Esophagus (tissue), 2 donors: ENCODE measurements at regions not wholly inside any gene's neighbourhood (a gene's known extent, or its start where the extent isn't known, plus 50 kb on each side); places are given as distances from the start of the nearest gene placed in this dataset.

ENCODE experiments used
- H3K27ac ChIP-seq, 2 donors: one replicate each; pipeline ENCODE4 v1.5.1; 2013; ENCODE audit warnings: low read depth in 2 of 2, mild to moderate bottlenecking in 2 of 2, inconsistent platforms in 1 of 2, low read length in 1 of 2, moderate library complexity in 1 of 2
- H3K27me3 ChIP-seq, 2 donors: one replicate each; pipeline ENCODE4 v1.6.1; 2013; ENCODE audit warnings: low read length in 2 of 2, control low read depth in 1 of 2, mild to moderate bottlenecking in 1 of 2; ENCODE audit not compliant: insufficient read depth in 2 of 2, control insufficient read depth in 1 of 2
- H3K36me3 ChIP-seq, 2 donors: one replicate each; pipeline ENCODE4 v1.6.1; 2013; ENCODE audit warnings: low read length in 1 of 2; ENCODE audit not compliant: control insufficient read depth in 2 of 2, insufficient read depth in 2 of 2
- H3K4me1 ChIP-seq, 2 donors: one replicate each; pipeline ENCODE4 v1.6.1; 2013; ENCODE audit warnings: low read length in 1 of 2; ENCODE audit not compliant: control insufficient read depth in 2 of 2, insufficient read depth in 2 of 2
- H3K4me3 ChIP-seq, 2 donors: one replicate each; pipeline ENCODE4 v1.5.1; 2013; ENCODE audit warnings: low read length in 2 of 2, mild to moderate bottlenecking in 2 of 2, low read depth in 1 of 2, moderate library complexity in 1 of 2
- H3K9me3 ChIP-seq, 2 donors: one replicate each; pipeline ENCODE4 v1.6.1; 2013; ENCODE audit warnings: mild to moderate bottlenecking in 2 of 2, low read depth in 1 of 2, low read length in 1 of 2, moderate library complexity in 1 of 2; ENCODE audit not compliant: control insufficient read depth in 2 of 2, insufficient read depth in 1 of 2
- WGBS, 2 donors: extraction: QIAGEN DNeasy Blood & Tissue Kit; methylation state at CpG; one replicate each; pipeline ENCODE4 v1.1.7; 2013; 5-methylcytosine and 5-hydroxymethylcytosine counted together
- donor health status: healthy with polysubstance abuse.
- donor health status: Bipolar disorder and iron deficiency.

GRCh38 chr19:16022251-16022650 lies 54.0 kb upstream of the TPM4 start:
- Histone ChIP-seq H3K4me1 (no peaks in the 10 kb centered on the region), H3K9me3 (no peaks in the 10 kb centered on the region), H3K27me3 (no peaks in the 10 kb centered on the region), H3K27ac (no peak overlapping the region), H3K4me3 (no peak overlapping the region), H3K36me3 (no peaks in the 10 kb centered on the region)
- 54 to 64% methylated on average over 8 of the region's 8 CpGs for WGBS, 2 donors

DNA sequence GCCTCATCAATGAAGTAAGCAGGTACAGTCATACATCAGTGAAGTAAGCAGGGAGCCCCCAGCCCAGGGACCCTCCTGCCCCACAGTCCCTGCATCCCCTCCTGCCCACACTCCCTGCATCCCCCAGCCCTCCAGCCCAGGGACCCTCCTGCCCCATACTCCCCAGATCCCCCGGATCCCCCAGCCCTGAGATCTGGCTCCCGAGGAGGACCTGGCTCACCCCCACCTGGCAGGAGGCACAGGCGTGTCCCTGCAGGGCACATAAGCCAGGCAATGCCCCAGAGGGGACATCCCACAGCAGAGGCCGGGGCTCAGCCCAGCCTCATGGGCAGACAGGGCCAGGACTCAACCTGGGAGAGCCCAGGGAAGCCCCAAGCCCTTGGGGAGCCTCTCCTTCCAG lies 53.6 kb upstream of the TPM4 start:
- H3K27ac ChIP-seq = no peak overlapping the region
- no peak overlapping the region for H3K4me3 ChIP-seq
- whole genome bisulfite sequencing, 2 donors = 52 to 61% methylated on average over 4 of the region's 4 CpGs
- H3K36me3 ChIP-seq = no peaks in the 10 kb centered on the region
- H3K4me1 ChIP-seq = no peaks in the 10 kb centered on the region
- no peaks in the 10 kb centered on the region for H3K27me3 ChIP-seq
- H3K9me3 ChIP-seq = no peaks in the 10 kb centered on the region

DNA sequence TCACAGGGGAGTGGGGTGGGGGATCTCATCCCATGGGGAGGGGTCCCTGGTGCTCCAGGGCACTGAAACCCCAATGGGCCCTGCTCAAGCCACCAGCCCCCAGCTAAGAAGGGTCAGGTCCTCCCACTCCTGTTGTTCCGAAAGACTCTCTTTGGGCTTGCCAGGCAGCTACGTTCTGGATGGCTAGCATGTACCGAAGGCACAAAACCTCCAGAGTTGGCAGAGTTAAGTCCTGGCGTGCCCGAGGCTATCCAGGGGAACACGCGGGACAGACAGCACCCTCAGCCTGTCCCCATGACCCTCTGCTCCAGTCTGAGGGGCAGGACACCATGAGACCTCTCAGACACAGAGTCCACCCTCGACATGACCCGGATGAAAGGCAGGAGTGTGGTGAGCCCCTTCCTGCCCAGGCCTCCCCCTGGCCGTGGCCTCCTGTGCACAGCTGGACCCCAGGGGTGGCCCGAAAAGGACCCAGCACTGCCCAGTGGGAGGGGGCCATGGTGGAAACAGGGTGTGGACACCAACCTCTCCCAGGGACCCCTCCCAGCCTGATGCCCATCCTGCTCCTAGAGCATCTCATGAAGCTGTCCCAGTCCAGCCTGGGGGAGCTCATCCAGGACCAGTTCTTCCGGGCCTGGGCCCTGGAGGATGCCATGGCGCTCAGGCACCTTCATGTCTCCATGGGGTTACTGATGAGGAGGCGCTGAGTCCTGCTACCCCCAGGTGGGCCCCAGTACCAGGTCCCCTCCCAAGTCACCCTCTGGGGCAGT lies 53.0 kb upstream of the TPM4 start:
- 61 to 67% methylated on average over 14 of the region's 14 CpGs for whole genome bisulfite sequencing, 2 donors
- Histone ChIP-seq H3K36me3 (no peaks in the 10 kb centered on the region), H3K4me1 (no peaks in the 10 kb centered on the region), H3K9me3 (no peaks in the 10 kb centered on the region), H3K27me3 (no peaks in the 10 kb centered on the region), H3K27ac (no peak overlapping the region), H3K4me3 (no peak overlapping the region)

- WGBS, 2 donors = 77 to 82% methylated on average over 18 of the region's 18 CpGs
- H3K27ac ChIP-seq = no peak overlapping the region
- H3K4me1 ChIP-seq = no peaks in the 10 kb centered on the region
Observed at GRCh38 chr19:16024266-16025107, 51.8 kb upstream of the TPM4 start.

GRCh38 chr19:16025108-16026101 lies 50.9 kb upstream of the TPM4 start:
- H3K4me1 ChIP-seq = no peaks in the 10 kb centered on the region
- H3K36me3 ChIP-seq = no peaks in the 10 kb centered on the region
- 60 to 64% methylated on average over 20 of the region's 20 CpGs for WGBS, 2 donors

More at GRCh38 chr19:16024266-16025107, 51.8 kb upstream of the TPM4 start:
- Histone ChIP-seq H3K9me3 (no peaks in the 10 kb centered on the region), H3K4me3 (no peak overlapping the region), H3K36me3 (no peaks in the 10 kb centered on the region), H3K27me3 (no peaks in the 10 kb centered on the region)

DNA sequence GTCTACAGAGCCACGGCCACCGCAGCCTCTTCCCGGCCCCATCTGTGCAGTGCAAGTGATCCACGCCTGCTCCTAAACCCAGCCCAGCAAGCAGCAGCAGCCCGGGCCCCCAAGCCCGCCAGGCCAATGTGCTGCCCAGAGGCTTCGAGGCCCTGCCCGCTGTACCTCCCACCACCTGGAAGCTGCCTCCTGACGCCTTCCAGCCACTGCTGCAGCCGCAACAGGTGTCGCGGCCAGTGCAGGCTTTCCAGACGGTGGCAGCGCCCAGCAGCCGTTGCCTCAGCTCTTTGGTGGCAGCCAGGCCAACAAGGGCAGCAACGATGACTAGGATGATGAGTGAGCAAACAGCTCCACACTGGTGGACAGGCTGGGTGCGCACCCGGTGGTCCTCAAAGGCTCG lies 50.2 kb upstream of the TPM4 start:
- Histone ChIP-seq H3K4me3 (no peak overlapping the region), H3K27ac (no peak overlapping the region), H3K27me3 (no peaks in the 10 kb centered on the region), H3K36me3 (no peaks in the 10 kb centered on the region), H3K9me3 (no peaks in the 10 kb centered on the region), H3K4me1 (no peaks in the 10 kb centered on the region)
- WGBS, 2 donors = 87% methylated on average over 19 of the region's 19 CpGs

More at GRCh38 chr19:16025108-16026101, 50.9 kb upstream of the TPM4 start:
- Histone ChIP-seq H3K27me3 (no peaks in the 10 kb centered on the region), H3K27ac (no peak overlapping the region), H3K9me3 (no peaks in the 10 kb centered on the region), H3K4me3 (no peak overlapping the region)
